NCI-H2171 (cell line): ENCODE measurements at regions not wholly inside any gene's neighbourhood (a gene's known extent, or its start where the extent isn't known, plus 50 kb on each side); places are given as distances from the start of the nearest gene placed in this dataset.
"Not testable (repeated sequence)": the region's sequence is repeated elsewhere in the genome, so short reads cannot be mapped to it uniquely, and the experiment has no call there.

Experiments
- DNase-seq: peaks from one replicate; lab custom pipeline; 2025; lab: John Stamatoyannopoulos, UW

DNA sequence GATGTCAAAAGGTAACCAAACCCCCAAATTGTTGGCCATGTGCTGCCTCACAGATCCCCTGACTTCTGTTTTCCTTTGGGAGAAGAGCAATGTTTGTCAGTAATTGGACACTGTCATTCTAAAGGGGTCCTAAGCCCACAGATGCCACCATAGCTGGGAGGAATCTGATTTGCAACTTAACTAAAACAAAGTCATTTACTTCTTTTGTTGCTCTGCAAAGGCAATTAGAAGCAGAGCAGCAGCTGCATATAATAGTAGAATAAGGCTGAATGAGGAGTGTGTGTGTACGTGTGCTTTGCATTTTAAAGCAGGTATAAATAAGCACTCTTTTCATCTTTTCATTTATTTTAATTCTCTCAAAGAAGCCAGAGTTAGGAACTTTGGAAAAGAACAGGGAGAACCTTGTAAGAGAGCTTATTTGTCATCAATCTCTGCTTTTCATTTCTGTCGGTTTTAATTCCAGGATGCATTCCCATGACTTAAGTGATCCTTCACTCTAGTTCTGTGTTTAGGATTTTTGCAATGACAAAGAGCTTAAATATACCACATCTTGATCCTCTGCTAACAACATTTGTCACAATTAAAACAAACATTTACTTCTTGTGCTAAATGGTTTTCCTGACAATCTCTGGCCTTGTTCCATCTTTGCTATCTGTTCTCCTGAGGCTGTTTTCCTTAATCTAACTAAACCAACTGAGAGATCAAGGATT is 530.2 kb upstream of the CBLB start:
- peak; percentile 58 for DNase-seq

DNA sequence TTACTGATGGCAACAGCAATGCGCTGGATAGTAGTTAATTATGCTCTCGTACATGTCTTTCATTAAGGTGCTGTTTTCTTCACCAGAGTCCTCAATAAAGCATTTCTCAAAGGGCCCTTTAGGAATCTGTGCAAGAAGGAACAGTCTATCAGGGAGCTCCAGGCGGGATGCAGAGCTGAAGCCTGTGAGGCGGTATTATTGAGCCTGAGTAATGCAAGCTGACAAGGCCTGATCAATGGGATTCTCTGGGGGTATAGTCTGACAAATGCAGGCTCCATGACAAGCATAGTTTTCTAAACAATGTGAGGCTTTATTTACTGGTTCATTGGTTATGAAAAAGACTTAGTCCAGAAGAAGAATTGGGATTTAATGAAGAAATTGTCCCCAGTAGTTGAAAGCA is 530.9 kb upstream of the CBLB start:
- no peak for DNase-seq

DNA sequence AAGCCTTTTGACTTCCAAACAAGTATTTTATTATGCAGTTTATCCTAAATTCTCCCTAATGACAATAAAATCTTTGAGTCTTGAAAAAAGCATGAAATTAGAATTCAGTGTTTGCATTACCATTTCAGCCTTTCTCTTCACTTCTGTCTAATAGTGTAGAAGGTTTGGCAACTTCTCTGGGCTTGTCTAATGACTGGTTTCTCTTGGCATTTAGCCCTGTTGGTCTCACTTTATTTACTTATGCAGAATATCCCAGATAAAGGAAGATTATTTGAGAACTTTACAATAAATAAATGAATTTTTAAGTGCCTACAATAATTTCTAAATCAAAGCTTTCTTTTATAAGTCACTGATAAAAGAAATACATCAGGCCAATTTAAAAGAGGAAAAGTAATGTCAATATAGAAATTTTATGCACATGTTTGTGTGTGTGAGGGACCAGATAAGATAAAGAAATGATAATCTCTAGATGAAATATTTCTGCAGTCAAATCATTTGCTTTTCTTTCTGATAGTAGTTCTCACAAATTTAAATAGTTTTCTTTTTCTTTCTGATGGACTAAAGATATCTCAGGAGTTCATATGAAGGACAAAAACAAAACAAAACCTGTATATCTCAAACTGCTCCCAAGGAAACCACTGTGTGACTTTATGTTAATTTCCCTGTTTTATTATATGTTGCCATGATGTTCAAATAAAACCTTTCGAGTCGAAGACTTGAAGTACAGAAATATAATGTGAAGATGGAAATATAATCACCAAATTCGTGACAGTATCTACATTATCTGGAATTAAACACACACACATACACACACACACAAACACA is 533.1 kb upstream of the CBLB start:
- DNase-seq = no peak

DNA sequence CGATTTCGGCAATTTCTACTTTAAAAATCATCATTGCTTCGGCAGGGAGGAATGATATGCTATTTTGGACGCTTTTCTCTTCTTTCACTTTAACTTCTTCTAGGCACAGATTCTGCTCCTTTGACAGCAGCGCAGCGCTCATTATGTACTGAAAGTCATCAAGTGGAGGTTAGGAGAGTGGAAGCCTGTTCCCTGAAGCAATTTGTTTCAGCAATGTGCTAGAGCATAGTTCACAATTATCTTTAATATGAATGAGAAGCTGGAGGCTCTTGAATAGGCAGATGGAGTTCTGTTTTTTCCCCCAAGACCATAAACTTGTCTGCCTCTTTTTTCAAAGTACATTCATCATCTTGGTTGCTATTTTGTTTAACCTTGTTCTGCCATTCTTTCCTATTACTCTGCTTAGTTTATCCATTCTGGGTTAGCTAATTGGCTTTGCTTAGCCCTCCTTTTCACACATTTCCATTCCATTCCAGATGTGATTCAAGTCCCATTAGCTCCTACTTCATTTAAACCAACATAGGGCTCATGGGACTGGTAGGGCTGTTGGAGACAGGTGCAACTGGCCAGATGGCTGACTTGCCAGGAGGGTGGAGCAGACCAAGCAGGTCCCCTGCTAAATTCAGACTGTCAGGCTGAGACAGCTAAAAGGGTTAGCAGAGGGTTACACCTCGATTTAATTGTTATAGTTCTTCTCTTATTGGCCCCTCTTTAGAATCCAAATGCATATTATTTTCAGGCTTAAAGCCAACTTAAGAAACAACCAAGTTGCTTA is 534.7 kb upstream of the CBLB start:
- DNase-seq = peak; percentile 96

DNA sequence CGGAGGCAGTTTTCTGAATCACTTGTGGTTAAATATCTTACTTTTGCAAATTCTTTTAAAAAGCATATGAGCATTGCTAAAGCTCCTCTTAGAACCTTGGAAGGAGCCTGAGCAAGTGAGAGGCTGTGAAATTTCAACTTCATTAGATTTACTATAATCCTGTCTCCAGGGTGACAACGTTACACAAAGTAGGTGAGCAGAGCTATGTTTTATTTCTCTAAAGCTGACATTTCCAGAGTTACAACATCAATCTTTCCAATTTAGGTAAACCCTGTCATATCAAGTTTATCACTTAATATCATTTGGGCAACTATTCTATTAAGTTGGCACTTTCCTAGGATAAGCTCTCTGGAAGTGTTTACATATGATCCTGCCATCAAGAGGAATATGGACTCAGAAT is 544.9 kb upstream of the CBLB start:
- no peak for DNase-seq

DNA sequence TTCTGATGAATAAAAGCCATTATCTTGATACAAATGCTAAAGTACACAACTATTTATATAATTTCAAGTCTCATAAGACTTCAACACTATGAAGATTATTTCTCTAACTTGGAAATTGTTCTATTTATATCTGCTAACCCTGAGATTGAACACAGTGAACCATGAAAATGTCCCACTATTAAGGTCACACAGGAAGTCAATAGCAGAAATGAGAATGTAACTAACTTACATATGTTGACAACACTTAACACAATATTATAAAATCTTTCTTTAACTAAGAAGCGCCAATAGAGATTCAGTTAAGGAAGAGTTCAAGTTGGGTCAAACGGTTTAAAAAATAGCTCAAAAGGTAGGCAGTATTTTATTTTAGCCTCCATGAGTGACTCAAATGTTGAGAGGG is 551.8 kb upstream of the CBLB start:
- no peak for DNase-seq

DNA sequence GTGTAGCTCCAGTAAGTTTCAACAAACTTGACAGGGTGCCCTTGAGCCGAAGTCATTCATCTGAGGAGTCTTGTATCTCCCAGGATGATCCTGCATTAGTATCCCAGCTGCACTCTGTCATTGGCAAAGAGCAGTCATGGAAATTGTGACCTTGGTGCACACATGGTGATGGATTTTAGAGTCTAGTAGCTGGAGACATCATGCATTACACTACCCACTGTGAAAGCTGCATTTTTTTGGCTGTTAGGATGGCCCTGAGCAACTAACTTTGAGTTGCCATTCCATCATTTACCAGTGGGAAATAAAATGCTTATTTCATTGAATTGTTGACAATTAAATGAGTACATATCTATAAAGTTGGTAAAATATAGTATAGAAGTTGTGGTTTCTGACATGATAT is 552.6 kb upstream of the CBLB start:
- no peak for DNase-seq

DNA sequence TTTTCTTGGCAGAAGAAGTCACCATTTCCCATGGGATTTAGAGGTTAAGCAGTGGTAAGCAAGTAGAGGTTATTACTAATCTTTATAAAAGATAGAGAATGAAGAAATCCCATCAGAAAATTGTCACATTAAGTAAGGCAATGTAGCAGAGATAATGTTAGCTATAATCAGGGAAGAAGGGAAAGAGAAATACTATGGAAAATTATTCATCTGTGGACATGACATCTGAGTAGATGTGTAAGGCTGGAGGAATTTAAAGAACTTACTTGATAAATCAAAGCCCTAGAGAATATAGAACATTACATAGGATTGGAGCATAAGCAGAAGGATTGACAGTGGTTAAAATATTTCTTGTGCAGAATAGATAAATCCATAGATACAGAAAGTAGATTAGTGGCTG is 553.1 kb upstream of the CBLB start:
- no peak for DNase-seq

DNA sequence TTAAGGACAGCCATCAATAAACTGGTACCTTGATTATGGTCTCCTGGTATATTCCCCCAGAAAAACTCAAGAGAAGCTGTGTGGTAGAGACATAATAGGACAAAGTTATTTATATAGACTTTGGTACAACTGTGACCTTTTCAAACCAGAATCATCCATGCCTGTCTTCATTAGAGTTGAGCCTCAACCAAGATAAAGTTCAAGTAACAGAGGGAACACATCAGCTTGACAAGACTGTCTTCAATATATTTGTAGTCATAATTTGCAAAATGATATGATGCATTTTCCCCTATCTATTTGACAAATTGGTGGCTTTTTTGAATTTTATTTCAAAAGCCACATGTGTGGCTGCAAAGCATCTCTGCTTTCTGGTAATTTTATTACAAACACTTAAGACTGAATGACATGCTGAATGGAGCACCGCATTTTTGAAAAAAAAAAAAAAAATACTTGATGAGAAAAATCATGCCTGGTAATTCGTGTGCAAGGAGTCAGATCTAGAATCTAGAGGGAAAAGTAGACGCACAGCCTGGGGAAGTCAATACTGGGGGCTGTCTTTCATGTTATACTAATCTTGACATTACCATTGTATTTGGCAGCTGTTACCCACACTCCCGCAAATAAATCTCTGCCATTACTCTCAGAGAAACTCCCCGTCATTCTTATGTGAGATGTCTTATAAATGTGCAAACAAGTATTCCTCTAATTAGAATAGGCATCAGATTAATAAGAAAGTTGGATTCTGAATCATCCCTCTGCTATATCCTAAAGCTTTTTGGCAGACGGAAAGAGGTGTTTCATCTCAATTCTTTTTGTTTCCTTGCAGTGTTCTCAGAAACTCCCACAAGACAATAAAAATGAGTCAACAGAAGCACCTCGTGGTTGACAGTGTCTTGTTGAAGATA is 554.8 kb upstream of the CBLB start:
- DNase-seq = no peak

DNA sequence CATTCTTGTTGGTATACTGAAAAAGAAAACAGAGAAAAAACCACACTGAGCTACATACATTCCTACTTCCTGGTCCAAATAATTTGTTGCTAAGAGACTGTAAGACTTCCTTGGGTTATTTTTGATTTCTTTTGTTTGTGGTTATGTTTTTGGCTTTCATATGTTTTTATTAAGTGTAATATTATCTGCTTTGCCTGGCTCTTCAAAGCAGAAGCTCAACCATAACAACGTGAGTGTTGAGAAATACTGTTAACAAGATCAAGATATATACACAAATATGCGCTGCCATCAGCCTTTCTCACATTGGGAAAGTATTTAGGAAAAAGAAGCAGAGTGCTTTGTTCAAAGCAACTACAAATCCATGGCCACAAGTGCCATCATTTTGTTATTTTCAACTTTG is 556.2 kb upstream of the CBLB start:
- no peak for DNase-seq

DNA sequence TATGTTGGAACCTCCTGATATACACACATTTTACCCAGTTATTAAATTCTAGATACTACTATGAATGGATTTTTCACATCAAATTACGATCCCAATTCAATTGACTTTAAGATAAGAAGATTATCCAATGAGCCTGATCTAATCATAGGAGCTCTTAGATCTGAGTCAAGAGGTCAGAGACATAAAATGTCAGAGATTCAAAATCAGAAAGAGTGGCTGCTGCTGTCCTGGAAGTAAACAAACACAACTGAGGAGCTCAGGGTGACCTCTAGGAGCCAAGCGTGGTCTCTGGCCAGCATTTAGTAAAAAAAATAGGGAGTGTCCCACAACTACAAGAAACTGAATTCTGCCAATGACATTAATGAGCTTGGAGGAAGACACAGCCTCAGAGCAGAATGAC is 557.1 kb upstream of the CBLB start:
- no peak for DNase-seq

DNA sequence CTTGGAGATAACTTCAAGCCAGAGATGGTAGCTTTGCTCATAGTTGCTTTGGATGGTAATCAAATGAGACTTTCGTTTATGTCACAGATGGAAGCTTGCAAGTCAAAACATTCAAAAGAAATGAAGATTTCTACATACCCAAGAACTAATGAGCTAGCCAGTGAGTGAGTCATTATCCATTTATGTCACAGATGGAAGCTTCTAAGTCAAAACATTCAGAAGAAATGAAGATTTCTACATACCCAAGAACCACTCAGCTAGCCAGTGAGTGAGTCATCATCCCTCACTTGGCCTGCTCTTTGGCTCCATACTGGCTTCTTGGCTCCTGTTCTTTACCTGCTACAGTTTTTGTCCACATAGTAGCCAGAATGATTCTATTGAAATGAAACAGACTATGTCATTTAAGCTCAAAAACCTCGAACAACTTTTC is 559.8 kb upstream of the CBLB start:
- DNase-seq = no peak

DNA sequence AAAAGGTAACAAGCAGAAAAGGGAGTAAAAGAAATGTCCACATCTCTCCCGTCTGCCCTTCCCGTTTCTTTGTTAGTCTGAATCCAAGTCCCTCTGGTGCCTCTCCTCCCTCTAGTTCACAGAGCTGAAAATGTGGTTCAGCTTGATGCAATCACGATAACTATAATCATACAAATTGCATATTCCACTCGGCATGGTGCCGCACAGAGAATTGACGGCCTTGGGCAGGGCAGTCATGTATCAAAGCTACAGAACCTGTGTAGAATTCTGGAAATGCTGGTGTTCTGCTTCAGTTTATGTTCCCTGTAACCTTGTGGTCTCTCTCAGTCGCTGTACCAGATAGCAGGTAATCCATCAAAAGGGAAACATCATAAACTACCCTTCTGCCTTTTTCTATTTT is 562.9 kb upstream of the CBLB start:
- no peak for DNase-seq

DNA sequence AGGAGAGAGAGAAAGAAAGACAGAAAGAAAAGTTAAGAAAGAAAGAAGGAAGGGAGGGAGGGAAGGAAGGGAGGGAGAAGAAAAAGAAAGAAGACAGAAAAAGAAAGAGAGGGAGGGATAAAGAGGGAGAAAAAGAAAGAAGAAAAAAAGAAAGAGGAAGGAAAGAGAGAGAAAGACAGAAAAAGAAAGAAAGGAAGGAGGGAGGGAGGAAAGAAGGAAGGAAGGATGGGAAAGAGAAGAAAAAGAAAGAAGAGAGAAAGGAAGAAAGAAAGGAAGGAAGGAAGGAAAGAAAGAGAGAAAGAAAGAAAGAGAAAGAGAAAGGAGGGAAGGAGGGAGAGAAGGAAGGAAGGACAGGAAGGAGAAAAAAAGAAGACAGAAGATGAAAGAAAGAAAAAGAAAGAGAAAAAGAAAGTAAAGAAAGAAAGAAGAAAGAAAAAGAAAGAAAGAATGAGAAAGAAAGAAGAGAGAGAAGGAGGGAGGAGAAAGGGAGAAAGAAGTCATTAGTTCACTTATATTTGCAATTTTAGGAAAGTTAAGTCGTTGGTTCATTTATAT is 567.2 kb upstream of the CBLB start:
- DNase-seq = no peak

DNA sequence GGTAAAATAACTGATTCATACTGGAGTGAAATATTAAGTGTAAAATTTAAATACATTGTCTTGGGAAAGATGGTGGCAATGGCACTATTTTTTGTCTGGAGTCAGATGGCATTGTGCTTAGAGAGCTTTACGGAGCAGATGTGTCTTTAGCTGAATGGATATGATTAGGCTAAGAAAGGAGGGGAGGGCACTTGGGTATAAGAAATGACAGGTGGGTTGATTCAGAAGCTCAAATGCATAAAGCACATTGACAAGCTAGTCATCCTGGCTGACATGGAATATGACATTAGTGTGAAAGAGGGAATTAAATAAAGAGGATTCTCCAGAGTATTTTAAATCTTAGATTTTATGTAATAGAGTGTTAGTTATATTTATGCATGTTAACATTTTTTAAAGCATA is 570.1 kb upstream of the CBLB start:
- DNase-seq = peak; percentile 90

DNA sequence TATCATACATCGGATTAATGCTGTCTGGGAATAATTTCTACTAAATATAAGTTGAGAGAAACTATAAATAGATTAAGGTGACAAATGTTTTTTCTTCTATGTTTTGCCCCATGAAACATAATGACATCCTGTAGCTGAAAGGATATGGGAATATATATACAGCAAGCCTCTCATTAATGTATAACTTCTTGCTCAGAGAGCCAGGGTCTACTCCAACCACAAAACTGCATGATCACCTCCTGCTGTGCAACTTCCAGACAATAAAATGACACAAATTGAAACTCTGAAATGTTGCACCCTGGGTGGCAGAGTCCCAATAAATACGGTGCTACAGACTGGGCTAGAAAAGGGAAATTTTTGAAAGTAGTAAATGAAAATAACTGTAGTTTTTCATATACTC is 571.9 kb upstream of the CBLB start:
- no peak for DNase-seq

DNA sequence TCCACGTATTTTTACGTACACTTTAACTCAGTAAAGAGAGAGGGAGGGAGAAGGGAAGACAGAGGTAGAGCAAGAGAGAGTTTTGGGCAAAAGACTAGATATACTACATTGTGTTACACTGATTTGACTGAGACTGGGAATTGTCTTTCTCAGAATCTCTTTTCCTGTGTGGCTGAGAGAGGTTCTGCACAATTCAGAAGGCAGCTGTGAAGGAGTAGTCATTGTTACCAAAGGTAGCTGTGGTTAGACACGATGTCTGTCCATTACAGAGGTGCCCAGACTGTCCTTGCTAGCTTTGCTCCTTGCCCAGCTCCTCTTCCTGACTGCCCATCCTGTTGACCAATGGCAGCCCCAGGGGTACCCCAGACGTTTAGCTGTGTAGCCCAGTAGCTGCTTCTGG is 577.5 kb upstream of the CBLB start:
- DNase-seq = no peak

DNA sequence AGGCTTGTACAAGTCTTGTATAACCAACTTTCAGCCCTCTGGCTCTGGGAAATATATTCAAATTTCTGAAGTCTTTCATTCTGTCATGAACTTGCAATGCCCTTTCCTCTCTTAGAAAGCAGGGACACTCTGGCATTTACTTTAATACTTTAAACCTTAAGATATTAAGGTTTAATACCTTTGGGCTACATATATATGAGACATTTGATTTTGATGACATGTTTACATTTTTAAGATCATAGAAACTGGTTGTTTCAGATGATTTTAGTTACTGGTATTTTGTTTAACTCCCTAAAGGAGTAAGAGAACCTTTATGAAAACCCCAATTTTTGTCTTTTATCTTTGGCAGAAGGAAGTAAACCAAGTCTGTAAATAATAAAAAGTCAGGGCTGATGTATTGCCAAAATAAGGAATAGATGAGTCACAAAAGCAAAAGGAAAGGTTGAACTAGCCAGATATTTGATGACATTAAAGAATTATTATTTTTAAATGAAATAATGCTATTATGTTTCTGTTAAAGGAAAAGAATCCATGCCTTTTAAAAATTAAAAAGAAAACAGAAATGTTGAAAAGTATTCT is 579.0 kb upstream of the CBLB start:
- no peak for DNase-seq

DNA sequence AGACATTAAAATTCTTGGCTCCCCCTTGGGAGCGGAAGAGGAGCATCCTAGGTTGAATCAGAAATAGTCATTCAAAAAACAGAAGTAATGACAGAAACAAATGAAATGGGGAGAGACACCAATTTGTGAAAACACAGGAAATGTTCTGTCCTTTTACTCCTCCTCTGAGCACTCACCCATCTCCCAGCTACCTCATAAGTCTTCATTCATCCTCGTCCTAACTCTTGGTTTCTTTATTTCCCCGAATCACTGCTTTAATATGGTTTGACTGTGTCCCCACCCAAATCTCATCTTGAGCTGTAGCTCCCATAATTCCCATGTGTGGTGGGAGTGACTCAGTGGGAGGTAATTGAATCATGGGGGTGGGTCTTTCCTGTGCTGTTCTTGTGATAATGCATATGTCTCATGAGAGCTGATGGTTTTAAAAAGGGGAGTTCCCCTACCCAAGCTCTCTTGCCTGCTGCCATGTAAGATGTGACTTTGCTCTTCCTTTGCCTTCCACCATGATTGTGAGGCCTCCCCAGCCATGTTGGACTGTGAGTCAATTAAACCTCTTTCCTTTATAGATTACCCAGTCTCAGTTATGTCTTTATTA is 579.7 kb upstream of the CBLB start:
- not testable (repeated sequence) for DNase-seq

DNA sequence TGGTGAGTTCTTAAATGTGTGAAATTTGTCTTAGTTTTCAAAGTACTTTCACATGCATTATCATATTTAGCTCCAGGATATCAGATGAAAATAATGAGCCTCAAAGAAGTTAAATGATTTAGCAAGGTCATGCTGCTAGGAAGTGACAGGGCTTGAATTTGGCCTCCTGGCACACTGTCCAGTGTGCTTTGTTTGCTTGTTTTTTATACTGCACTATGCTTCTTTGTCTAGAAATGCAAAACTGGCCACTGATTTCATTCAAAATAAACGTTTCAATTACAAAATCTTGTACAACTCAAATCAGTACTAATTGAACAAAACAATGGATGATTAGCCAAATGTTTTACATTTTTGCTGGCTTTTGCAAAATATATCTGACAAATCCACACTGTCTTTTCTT is 583.3 kb upstream of the CBLB start:
- no peak for DNase-seq

DNA sequence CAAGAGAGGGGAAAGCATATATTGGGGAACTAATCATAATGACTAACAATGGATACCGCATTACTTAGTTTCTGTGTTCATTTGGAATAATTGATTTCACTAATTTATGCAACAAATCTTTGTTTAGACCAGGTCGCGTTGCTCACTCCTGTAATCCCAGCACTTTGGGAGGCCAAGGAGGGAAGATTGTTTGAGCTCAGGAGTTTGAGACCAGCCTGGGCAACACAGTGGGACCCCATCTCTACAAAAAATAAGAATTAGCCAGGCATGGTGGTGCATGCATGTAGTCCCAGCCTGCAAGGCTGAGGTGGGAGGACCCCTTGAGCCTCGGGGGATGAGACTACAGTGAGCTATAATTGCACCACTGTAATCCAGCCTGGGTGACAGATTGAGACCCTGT is 585.7 kb upstream of the CBLB start:
- DNase-seq = peak; percentile 7
